GM12873 (cell line): ENCODE measurements at regions not wholly inside any gene's neighbourhood (a gene's known extent, or its start where the extent isn't known, plus 50 kb on each side); places are given as distances from the start of the nearest gene placed in this dataset.

Experiments used
- TF ChIP-seq, protein P1 (sequence below): IDR thresholded peaks from 2 replicates; pipeline ENCODE4 v1.5.1; 2012; ENCODE audit warnings: low read depth, mild to moderate bottlenecking, moderate library complexity, low read length, control low read depth; ENCODE audit not compliant: insufficient read depth; ENCODE audit errors: missing control alignments

DNA sequence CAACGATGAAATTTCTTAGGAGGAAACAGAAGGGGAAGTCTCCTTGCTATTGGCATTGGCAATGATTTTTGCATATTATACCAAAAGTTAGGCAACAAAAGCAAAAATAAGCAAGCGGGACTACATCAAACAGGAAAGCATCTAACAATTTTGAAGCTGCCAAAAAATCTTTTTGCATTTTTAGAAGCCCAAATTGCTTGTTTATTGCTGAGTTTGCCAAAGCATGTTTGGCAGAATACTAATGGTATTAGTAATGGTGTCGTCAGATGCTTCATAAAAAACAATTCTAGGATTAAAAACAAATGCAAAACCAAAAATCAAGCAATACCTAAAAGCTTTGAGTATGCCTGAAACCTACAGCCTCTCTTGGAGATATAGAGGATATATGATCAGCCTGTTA is 80.0 kb downstream of the GALR1 start:
- TF ChIP-seq, protein P1, sequence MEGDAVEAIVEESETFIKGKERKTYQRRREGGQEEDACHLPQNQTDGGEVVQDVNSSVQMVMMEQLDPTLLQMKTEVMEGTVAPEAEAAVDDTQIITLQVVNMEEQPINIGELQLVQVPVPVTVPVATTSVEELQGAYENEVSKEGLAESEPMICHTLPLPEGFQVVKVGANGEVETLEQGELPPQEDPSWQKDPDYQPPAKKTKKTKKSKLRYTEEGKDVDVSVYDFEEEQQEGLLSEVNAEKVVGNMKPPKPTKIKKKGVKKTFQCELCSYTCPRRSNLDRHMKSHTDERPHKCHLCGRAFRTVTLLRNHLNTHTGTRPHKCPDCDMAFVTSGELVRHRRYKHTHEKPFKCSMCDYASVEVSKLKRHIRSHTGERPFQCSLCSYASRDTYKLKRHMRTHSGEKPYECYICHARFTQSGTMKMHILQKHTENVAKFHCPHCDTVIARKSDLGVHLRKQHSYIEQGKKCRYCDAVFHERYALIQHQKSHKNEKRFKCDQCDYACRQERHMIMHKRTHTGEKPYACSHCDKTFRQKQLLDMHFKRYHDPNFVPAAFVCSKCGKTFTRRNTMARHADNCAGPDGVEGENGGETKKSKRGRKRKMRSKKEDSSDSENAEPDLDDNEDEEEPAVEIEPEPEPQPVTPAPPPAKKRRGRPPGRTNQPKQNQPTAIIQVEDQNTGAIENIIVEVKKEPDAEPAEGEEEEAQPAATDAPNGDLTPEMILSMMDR: no peak

- TF ChIP-seq, protein P1: no peak
These were observed 85.2 kb downstream of the GALR1 start for GRCh38 chr18:77334876-77335275.

- TF ChIP-seq, protein P1: no peak
These were observed 88.0 kb downstream of the GALR1 start for GRCh38 chr18:77337604-77338003.

DNA sequence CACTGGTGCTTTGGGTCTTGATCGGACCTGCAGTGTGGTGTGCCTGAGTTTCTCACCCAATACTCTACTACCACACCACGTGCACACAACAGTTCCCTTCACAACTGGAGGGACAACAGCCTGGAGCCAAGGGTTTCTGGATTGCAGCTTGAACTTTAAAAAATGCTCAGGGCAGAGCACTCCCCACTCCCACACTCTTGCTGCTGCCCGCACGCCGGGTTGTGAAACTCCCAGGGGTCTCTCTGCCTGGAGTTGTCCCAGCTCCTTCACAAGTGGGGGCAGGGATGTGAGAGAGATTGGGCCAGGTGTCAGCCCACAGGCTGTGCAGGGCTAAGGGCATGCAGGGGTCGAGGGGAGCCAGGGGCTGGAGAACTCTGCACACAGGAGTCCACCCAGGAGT is 89.4 kb downstream of the GALR1 start:
- TF ChIP-seq, protein P1: no peak

- TF ChIP-seq, protein P1: no peak
These were observed 90.0 kb downstream of the GALR1 start for GRCh38 chr18:77339623-77340022.

- TF ChIP-seq, protein P1: no peak
These were observed 91.2 kb downstream of the GALR1 start for GRCh38 chr18:77340815-77341214.

DNA sequence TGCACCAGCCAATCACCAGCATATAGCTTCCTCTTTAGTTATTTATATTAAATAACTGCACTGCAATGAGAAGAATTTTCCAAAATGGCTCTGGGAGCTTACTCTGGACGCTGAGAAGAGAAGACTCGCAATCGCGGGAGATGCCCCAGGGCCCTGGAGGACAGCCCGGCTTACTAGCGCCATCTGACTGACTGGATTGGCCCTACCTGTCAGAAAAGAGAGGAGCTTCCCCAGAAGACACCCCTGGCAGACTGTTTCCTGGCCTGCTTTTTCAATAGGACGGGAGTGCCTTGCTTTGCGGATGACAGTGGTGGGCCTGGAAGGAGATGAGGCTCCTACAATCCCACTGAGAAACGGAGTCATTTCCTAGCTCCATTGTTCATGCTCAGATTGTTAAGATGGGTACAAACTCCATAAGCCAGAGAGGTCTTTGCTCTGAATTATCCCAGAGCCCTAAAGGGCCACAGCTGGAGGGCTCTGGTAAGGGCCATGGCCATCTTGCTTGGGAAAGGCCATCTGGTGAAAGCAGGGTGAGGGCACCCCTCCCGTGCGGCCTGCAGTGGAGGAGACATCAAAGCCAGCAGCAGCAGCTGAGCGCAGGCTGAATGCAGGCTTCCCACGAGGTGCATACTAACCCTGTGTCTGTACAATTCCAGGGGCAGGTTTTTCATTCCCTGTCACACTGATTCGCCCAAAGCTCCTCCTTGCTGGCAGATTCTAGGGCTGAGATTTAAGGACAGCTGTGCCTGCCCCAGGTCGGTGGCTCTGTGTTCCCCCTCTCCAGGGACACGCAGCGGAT is 92.1 kb downstream of the GALR1 start:
- TF ChIP-seq, protein P1: no peak
